BLaER1 (cell line): ENCODE measurements at regions not wholly inside any gene's neighbourhood (a gene's known extent, or its start where the extent isn't known, plus 50 kb on each side); places are given as distances from the start of the nearest gene placed in this dataset.

Source experiments
- H3K27ac ChIP-seq: shearing (Covaris generic); formaldehyde crosslinking; 2 replicates; pipeline ENCODE4 v1.8.1; 2022
- H3K27me3 ChIP-seq: shearing (Covaris generic); formaldehyde crosslinking; 2 replicates; pipeline ENCODE4 v1.8.1; 2022
- H3K36me3 ChIP-seq: shearing (Covaris generic); formaldehyde crosslinking; 2 replicates; pipeline ENCODE4 v1.8.1; 2022
- H3K4me1 ChIP-seq: shearing (Covaris generic); formaldehyde crosslinking; 2 replicates; pipeline ENCODE4 v1.8.1; 2022
- H3K4me2 ChIP-seq: shearing (Covaris generic); formaldehyde crosslinking; 2 replicates; pipeline ENCODE4 v1.8.1; 2022
- H3K4me3 ChIP-seq: shearing (Covaris generic); formaldehyde crosslinking; 2 replicates; pipeline ENCODE4 v1.8.1; 2022
- H3K9ac ChIP-seq: shearing (Covaris generic); formaldehyde crosslinking; 2 replicates; pipeline ENCODE4 v1.8.1; 2022
- H3K9me3 ChIP-seq: shearing (Covaris generic); formaldehyde crosslinking; 2 replicates; pipeline ENCODE4 v1.8.1; 2022
- H4K20me1 ChIP-seq: shearing (Covaris generic); formaldehyde crosslinking; 2 replicates; pipeline ENCODE4 v1.8.1; 2022
- Cebpa-rat ChIP-seq: shearing (Covaris generic); IDR thresholded peaks from 2 replicates; pipeline ENCODE4 v1.8.1; 2022

GRCh38 chr15:69929905-69930630 is 167.6 kb downstream of the TLE3 start:
- H3K36me3 ChIP-seq: no peaks in the 10 kb centered on the region
- H3K27me3 ChIP-seq: no peaks in the 10 kb centered on the region
- peaks cover 23% of the 10 kb centered on the region for H3K9me3 ChIP-seq
- H3K27ac ChIP-seq: no peak overlapping the region
- H3K4me3 ChIP-seq: no peak overlapping the region
- H3K4me1 ChIP-seq: no peaks in the 10 kb centered on the region
- no peak overlapping the region for H3K4me2 ChIP-seq
- TF ChIP-seq Cebpa-rat: no peak
- no peaks in the 10 kb centered on the region for H4K20me1 ChIP-seq
- no peak overlapping the region for H3K9ac ChIP-seq

GRCh38 chr15:69930754-69931153 is 167.0 kb downstream of the TLE3 start:
- no peaks in the 10 kb centered on the region for H3K36me3 ChIP-seq
- no peak for TF ChIP-seq Cebpa-rat

GRCh38 chr15:69931156-69931555 is 166.6 kb downstream of the TLE3 start:
- Histone ChIP-seq H3K27me3 (no peaks in the 10 kb centered on the region), H4K20me1 (no peaks in the 10 kb centered on the region), H3K27ac (no peak overlapping the region), H3K4me3 (no peak overlapping the region), H3K4me2 (no peak overlapping the region), H3K36me3 (no peaks in the 10 kb centered on the region), H3K9me3 (peaks cover 16% of the 10 kb centered on the region), H3K4me1 (no peaks in the 10 kb centered on the region), H3K9ac (no peak overlapping the region)
- no peak for TF ChIP-seq Cebpa-rat

More at GRCh38 chr15:69930754-69931153, 167.0 kb downstream of the TLE3 start:
- no peaks in the 10 kb centered on the region for H3K4me1 ChIP-seq
- H3K27me3 ChIP-seq: no peaks in the 10 kb centered on the region
- no peaks in the 10 kb centered on the region for H4K20me1 ChIP-seq
- H3K9ac ChIP-seq: no peak overlapping the region
- no peak overlapping the region for H3K27ac ChIP-seq
- peaks cover 16% of the 10 kb centered on the region for H3K9me3 ChIP-seq
- H3K4me2 ChIP-seq: no peak overlapping the region
- no peak overlapping the region for H3K4me3 ChIP-seq

- Histone ChIP-seq H3K9ac (no peak overlapping the region), H3K36me3 (no peaks in the 10 kb centered on the region), H3K4me1 (no peaks in the 10 kb centered on the region), H3K9me3 (peaks cover 5% of the 10 kb centered on the region; the same call in 1 of the 2 replicates), H3K4me2 (no peak overlapping the region), H4K20me1 (no peaks in the 10 kb centered on the region), H3K27me3 (no peaks in the 10 kb centered on the region), H3K27ac (no peak overlapping the region), H3K4me3 (no peak overlapping the region)
- TF ChIP-seq Cebpa-rat: no peak
Observed at GRCh38 chr15:69934607-69935006, 163.1 kb downstream of the TLE3 start.

- no peaks in the 10 kb centered on the region for H3K36me3 ChIP-seq
- H3K9me3 ChIP-seq: no peaks in the 10 kb centered on the region
- H3K4me2 ChIP-seq: no peak overlapping the region
- no peak overlapping the region for H3K4me3 ChIP-seq
- no peak overlapping the region for H3K27ac ChIP-seq
- no peak for TF ChIP-seq Cebpa-rat
- H3K27me3 ChIP-seq: no peaks in the 10 kb centered on the region
- H3K4me1 ChIP-seq: peaks cover 7% of the 10 kb centered on the region; the same call in 1 of the 2 replicates
- no peak overlapping the region for H3K9ac ChIP-seq
- H4K20me1 ChIP-seq: no peaks in the 10 kb centered on the region
Observed at GRCh38 chr15:69939513-69940440, 157.9 kb downstream of the TLE3 start.

- H4K20me1 ChIP-seq: no peaks in the 10 kb centered on the region
- peaks cover 7% of the 10 kb centered on the region; the same call in 1 of the 2 replicates for H3K4me1 ChIP-seq
- H3K27me3 ChIP-seq: no peaks in the 10 kb centered on the region
- no peak for TF ChIP-seq Cebpa-rat
- no peaks in the 10 kb centered on the region for H3K36me3 ChIP-seq
- H3K4me3 ChIP-seq: no peak overlapping the region
- H3K27ac ChIP-seq: no peak overlapping the region
- H3K9ac ChIP-seq: no peak overlapping the region
- H3K4me2 ChIP-seq: no peak overlapping the region
- H3K9me3 ChIP-seq: no peaks in the 10 kb centered on the region
Observed at GRCh38 chr15:69940441-69941300, 157.0 kb downstream of the TLE3 start.

- no peaks in the 10 kb centered on the region for H3K27me3 ChIP-seq
- no peaks in the 10 kb centered on the region for H3K9me3 ChIP-seq
- no peaks in the 10 kb centered on the region for H3K36me3 ChIP-seq
- no peak for TF ChIP-seq Cebpa-rat
- no peak overlapping the region for H3K27ac ChIP-seq
- H3K4me3 ChIP-seq: no peak overlapping the region
- H3K4me1 ChIP-seq: peaks cover 7% of the 10 kb centered on the region; the same call in 1 of the 2 replicates
- no peaks in the 10 kb centered on the region for H4K20me1 ChIP-seq
- H3K4me2 ChIP-seq: no peak overlapping the region
- H3K9ac ChIP-seq: no peak overlapping the region
Observed at GRCh38 chr15:69941301-69941605, 156.5 kb downstream of the TLE3 start.

GRCh38 chr15:69941706-69942495 is 155.8 kb downstream of the TLE3 start:
- Histone ChIP-seq H3K9me3 (no peaks in the 10 kb centered on the region), H3K4me2 (no peak overlapping the region), H3K27ac (no peak overlapping the region), H3K4me3 (no peak overlapping the region), H3K9ac (no peak overlapping the region), H4K20me1 (no peaks in the 10 kb centered on the region), H3K27me3 (no peaks in the 10 kb centered on the region), H3K36me3 (no peaks in the 10 kb centered on the region), H3K4me1 (peaks cover 8% of the 10 kb centered on the region; the same call in 1 of the 2 replicates)
- TF ChIP-seq Cebpa-rat: no peak

GRCh38 chr15:69943637-69944036 is 154.1 kb downstream of the TLE3 start:
- no peak overlapping the region for H3K4me3 ChIP-seq
- no peaks in the 10 kb centered on the region for H3K27me3 ChIP-seq
- H3K27ac ChIP-seq: no peak overlapping the region
- no peaks in the 10 kb centered on the region for H3K36me3 ChIP-seq
- TF ChIP-seq Cebpa-rat: no peak
- H3K4me2 ChIP-seq: peak overlapping the region; percentile 11; the same call in 1 of the 2 replicates
- no peaks in the 10 kb centered on the region for H4K20me1 ChIP-seq
- H3K4me1 ChIP-seq: peaks cover 25% of the 10 kb centered on the region
- no peak overlapping the region for H3K9ac ChIP-seq
- no peaks in the 10 kb centered on the region for H3K9me3 ChIP-seq
